Mesendoderm (in vitro differentiated cells): ENCODE measurements at regions not wholly inside any gene's neighbourhood (a gene's known extent, or its start where the extent isn't known, plus 50 kb on each side); places are given as distances from the start of the nearest gene placed in this dataset.
A peak's percentile ranks its signal among the peaks of the same experiment; 100 is the strongest.

ENCODE experiments used
- DNase-seq: peaks from one replicate; pipeline ENCODE4 v3.0.0; 2013
- H2AK5ac ChIP-seq: 2 replicates; pipeline ENCODE4 v1.6.1; 2013; ENCODE audit warnings: low read length, inconsistent platforms
- H2BK120ac ChIP-seq: 2 replicates; pipeline ENCODE4 v1.6.1; 2013; ENCODE audit warnings: low read depth, mild to moderate bottlenecking, low read length, moderate library complexity, mixed read lengths
- H2BK15ac ChIP-seq: replicated peaks from 2 replicates; pipeline ENCODE4 v1.6.1; 2013; ENCODE audit warnings: low read depth, mild to moderate bottlenecking, moderate library complexity
- H2BK5ac ChIP-seq: 2 replicates; pipeline ENCODE4 v1.6.1; 2013; ENCODE audit warnings: low read length, inconsistent platforms
- H3K18ac ChIP-seq: 2 replicates; pipeline ENCODE4 v1.6.1; 2013; ENCODE audit warnings: mild to moderate bottlenecking, low read length, mixed read lengths
- H3K23ac ChIP-seq: one replicate; pipeline ENCODE4 v1.6.1; 2013; ENCODE audit warnings: low read length
- H3K27ac ChIP-seq: 2 replicates; pipeline ENCODE4 v1.5.1; 2013; ENCODE audit warnings: low read depth, mild to moderate bottlenecking, inconsistent platforms, low read length, moderate library complexity
- H3K27me3 ChIP-seq: 2 replicates; pipeline ENCODE4 v1.6.1; 2013; ENCODE audit warnings: low read length, control low read depth, mild to moderate bottlenecking, inconsistent platforms; ENCODE audit not compliant: insufficient read depth, poor library complexity
- H3K36me3 ChIP-seq: 2 replicates; pipeline ENCODE4 v1.6.1; 2013; ENCODE audit warnings: low read length, inconsistent platforms; ENCODE audit not compliant: control insufficient read depth, insufficient read depth
- H3K4ac ChIP-seq: one replicate; pipeline ENCODE4 v1.6.1; 2013; ENCODE audit warnings: low read depth, mild to moderate bottlenecking, low read length, moderate library complexity
- H3K4me1 ChIP-seq: 2 replicates; pipeline ENCODE4 v1.6.1; 2013; ENCODE audit warnings: low read depth, low read length, inconsistent platforms; ENCODE audit not compliant: control insufficient read depth
- H3K4me2 ChIP-seq: 2 replicates; pipeline ENCODE4 v1.6.1; 2013; ENCODE audit warnings: low read length
- H3K4me3 ChIP-seq: 2 replicates; pipeline ENCODE4 v1.5.1; 2013; ENCODE audit warnings: mild to moderate bottlenecking, low read length
- H3K56ac ChIP-seq: one replicate; pipeline ENCODE4 v1.6.1; 2013; ENCODE audit warnings: low read length
- H3K79me1 ChIP-seq: 2 replicates; pipeline ENCODE4 v1.6.1; 2013; ENCODE audit warnings: low read length, inconsistent platforms
- H3K79me2 ChIP-seq: 2 replicates; pipeline ENCODE4 v1.6.1; 2013; ENCODE audit warnings: mild to moderate bottlenecking, low read length; ENCODE audit not compliant: control insufficient read depth, insufficient read depth
- H3K9ac ChIP-seq: 2 replicates; pipeline ENCODE4 v1.6.1; 2013; ENCODE audit warnings: low read length, inconsistent platforms
- H4K5ac ChIP-seq: one replicate; pipeline ENCODE4 v1.6.1; 2013; ENCODE audit warnings: low read length
- H4K8ac ChIP-seq: one replicate; pipeline ENCODE4 v1.6.1; 2013; ENCODE audit warnings: low read depth, mild to moderate bottlenecking, control low read depth, low read length, moderate library complexity
- WGBS: extraction: QIAGEN DNeasy Blood & Tissue Kit; methylation state at CpG from one replicate; pipeline ENCODE4 v1.1.7; 2013; ENCODE audit warnings: low lambda C conversion rate, missing lambda C conversion rate; ENCODE audit not compliant: insufficient coverage; ENCODE audit errors: extremely low coverage; 5-methylcytosine and 5-hydroxymethylcytosine counted together

DNA sequence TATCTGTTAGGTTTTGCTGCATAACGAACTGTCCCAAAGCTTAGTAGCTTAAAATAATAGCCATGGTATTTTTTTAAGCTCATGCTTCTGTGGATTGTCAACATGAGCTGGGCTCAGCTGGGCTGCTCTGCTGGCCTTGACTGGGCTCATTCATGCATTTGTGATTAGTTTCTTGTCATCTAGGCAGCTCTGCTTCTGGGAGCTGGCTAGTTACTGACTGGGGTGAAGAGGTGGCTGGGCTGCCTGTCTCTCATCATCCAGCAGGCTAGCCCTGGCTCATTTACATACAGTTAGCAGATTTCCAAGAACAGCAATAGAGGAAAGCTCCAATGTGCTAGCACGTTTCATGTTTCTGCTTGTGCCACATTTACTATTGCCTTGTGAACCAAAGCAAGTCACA, 165.1 kb upstream of the PCSK2 start:
- Histone ChIP-seq H3K4ac (no peak overlapping the region), H2AK5ac (no peak overlapping the region), H3K4me2 (no peak overlapping the region), H2BK5ac (peak overlapping the region; percentile 86), H3K79me1 (no peaks in the 10 kb centered on the region), H3K79me2 (no peaks in the 10 kb centered on the region), H3K56ac (no peak overlapping the region), H4K5ac (no peak overlapping the region), H3K9ac (no peak overlapping the region), H3K23ac (no peak overlapping the region), H2BK120ac (no peak overlapping the region), H3K36me3 (no peaks in the 10 kb centered on the region), H2BK15ac (no peak overlapping the region), H3K27me3 (no peaks in the 10 kb centered on the region), H4K8ac (no peak overlapping the region), H3K18ac (no peak overlapping the region), H3K4me3 (no peak overlapping the region), H3K27ac (peak overlapping the region; percentile 77), H3K4me1 (peaks cover 8% of the 10 kb centered on the region)
- no CpG with 5 or more reads among the region's 2 CpGs for WGBS
- DNase-seq: peak; percentile 80

DNA sequence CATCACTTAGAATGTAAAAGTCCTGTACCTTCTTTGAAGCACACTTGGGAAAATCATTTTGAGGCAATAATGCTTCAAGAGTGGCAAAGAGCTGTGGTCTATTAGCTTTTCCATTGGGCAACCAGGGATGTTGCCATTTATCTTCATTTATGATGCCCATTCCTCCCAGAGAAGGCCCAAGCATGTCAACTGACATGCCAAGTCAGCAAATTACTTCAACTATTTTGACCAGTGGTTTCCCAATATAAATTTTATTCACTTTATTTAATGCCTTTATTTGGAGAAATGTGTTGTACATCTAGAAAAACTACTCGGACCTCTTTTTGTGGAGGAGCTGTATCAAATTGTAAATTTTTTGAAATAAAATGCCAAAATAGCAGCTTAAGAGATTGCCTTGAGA, 164.1 kb upstream of the PCSK2 start:
- Histone ChIP-seq H3K79me1 (no peaks in the 10 kb centered on the region), H3K18ac (no peak overlapping the region), H3K27ac (no peak overlapping the region), H3K23ac (no peak overlapping the region), H3K4me1 (peaks cover 12% of the 10 kb centered on the region), H4K5ac (no peak overlapping the region), H3K36me3 (no peaks in the 10 kb centered on the region), H3K27me3 (no peaks in the 10 kb centered on the region), H3K56ac (no peak overlapping the region), H3K9ac (no peak overlapping the region), H2BK5ac (no peak overlapping the region), H4K8ac (no peak overlapping the region), H2BK15ac (no peak overlapping the region), H3K4me3 (no peak overlapping the region), H3K79me2 (no peaks in the 10 kb centered on the region), H3K4me2 (no peak overlapping the region), H2BK120ac (no peak overlapping the region), H2AK5ac (no peak overlapping the region), H3K4ac (no peak overlapping the region)
- no CpG with 5 or more reads among the region's 1 CpG for WGBS
- DNase-seq: no peak

- peaks cover 8% of the 10 kb centered on the region for H3K4me1 ChIP-seq
- no peak overlapping the region for H3K56ac ChIP-seq
- H3K9ac ChIP-seq: no peak overlapping the region
- H3K79me1 ChIP-seq: no peaks in the 10 kb centered on the region
- no peaks in the 10 kb centered on the region for H3K27me3 ChIP-seq
- no peak overlapping the region for H2BK15ac ChIP-seq
- no peaks in the 10 kb centered on the region for H3K79me2 ChIP-seq
- no peak overlapping the region for H4K8ac ChIP-seq
- H3K4me2 ChIP-seq: no peak overlapping the region
- no peak overlapping the region for H3K4ac ChIP-seq
- H4K5ac ChIP-seq: no peak overlapping the region
- H2BK120ac ChIP-seq: peak overlapping the region; percentile 66
- DNase-seq: peak; percentile 87
- H3K4me3 ChIP-seq: no peak overlapping the region
- WGBS: no CpG with 5 or more reads among the region's 3 CpGs
- H3K27ac ChIP-seq: peak overlapping the region; percentile 58
- H2AK5ac ChIP-seq: no peak overlapping the region
- peak overlapping the region; percentile 12 for H2BK5ac ChIP-seq
- no peak overlapping the region for H3K23ac ChIP-seq
- peak overlapping the region; percentile 69 for H3K18ac ChIP-seq
- no peaks in the 10 kb centered on the region for H3K36me3 ChIP-seq
These were observed 159.9 kb upstream of the PCSK2 start for GRCh38 chr20:17066902-17067301.

GRCh38 chr20:17068084-17068711, 158.6 kb upstream of the PCSK2 start:
- DNase-seq: no peak
- Histone ChIP-seq H3K18ac (peak overlapping the region; percentile 46), H2AK5ac (no peak overlapping the region), H3K27me3 (no peaks in the 10 kb centered on the region), H3K27ac (peak overlapping the region; percentile 87), H2BK5ac (peak overlapping the region; percentile 33), H3K36me3 (no peaks in the 10 kb centered on the region), H3K56ac (no peak overlapping the region), H3K79me1 (no peaks in the 10 kb centered on the region), H2BK120ac (no peak overlapping the region), H4K8ac (no peak overlapping the region), H3K4me2 (no peak overlapping the region), H3K4me1 (peaks cover 7% of the 10 kb centered on the region), H3K9ac (no peak overlapping the region), H2BK15ac (peak overlapping the region; percentile 97), H3K79me2 (no peaks in the 10 kb centered on the region), H4K5ac (no peak overlapping the region), H3K4me3 (no peak overlapping the region), H3K23ac (no peak overlapping the region), H3K4ac (peak overlapping the region; percentile 7)
- WGBS: no CpG with 5 or more reads among the region's 4 CpGs

DNA sequence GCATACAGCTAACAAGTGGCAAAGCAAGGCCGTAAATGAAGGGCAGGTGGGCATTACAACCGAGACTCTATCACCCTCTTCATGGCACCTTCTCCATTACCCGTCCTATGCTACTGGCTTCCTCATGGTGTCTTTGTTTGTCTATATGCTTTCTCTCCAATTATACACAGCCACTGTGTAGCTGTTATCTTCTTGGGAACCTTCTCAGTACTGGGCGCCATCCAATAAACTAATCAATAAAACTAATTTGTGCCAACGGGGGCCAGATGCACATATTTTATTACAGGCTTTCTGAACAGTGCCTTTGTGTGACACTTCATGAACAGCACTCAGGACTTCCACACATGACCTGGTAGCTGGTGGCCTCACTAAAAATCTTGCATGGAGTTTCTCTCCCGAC, 149.8 kb upstream of the PCSK2 start:
- Histone ChIP-seq H3K79me1 (no peaks in the 10 kb centered on the region), H3K4me3 (no peak overlapping the region), H3K4me2 (no peak overlapping the region), H3K56ac (no peak overlapping the region), H3K79me2 (no peaks in the 10 kb centered on the region), H2BK120ac (no peak overlapping the region), H2BK15ac (no peak overlapping the region), H2BK5ac (no peak overlapping the region), H3K4me1 (no peaks in the 10 kb centered on the region), H3K9ac (no peak overlapping the region), H3K27me3 (no peaks in the 10 kb centered on the region), H4K5ac (no peak overlapping the region), H2AK5ac (no peak overlapping the region), H3K27ac (no peak overlapping the region), H3K36me3 (no peaks in the 10 kb centered on the region), H3K23ac (no peak overlapping the region), H3K18ac (no peak overlapping the region), H4K8ac (no peak overlapping the region), H3K4ac (no peak overlapping the region)
- no peak for DNase-seq
- WGBS: no CpG with 5 or more reads among the region's 6 CpGs

DNA sequence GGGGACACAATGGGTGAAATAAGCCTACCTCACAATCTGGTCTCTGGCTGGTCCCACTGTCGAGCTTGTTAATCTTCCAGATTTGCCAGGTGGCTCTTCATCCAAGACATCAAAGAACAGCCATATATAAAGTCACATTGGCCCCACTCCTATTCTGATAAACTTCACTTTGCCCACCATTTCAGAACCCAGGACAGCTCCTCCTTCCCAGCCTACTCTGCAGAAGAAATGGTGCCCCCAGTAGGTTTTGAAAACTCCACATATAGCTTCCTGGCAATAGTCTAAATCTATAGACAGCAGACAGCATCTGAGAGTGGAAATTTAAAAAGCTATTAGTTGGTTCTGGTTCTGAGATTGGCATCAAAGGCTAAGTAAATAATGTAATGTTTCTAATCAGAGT, 143.1 kb upstream of the PCSK2 start:
- Histone ChIP-seq H3K27ac (no peak overlapping the region), H3K4ac (no peak overlapping the region), H3K27me3 (no peaks in the 10 kb centered on the region), H3K23ac (no peak overlapping the region), H3K79me1 (no peaks in the 10 kb centered on the region), H3K18ac (no peak overlapping the region), H3K36me3 (no peaks in the 10 kb centered on the region), H3K4me3 (no peak overlapping the region), H3K56ac (no peak overlapping the region), H2BK5ac (no peak overlapping the region), H2BK15ac (no peak overlapping the region), H4K8ac (no peak overlapping the region), H3K4me2 (no peak overlapping the region), H3K4me1 (no peaks in the 10 kb centered on the region), H3K79me2 (no peaks in the 10 kb centered on the region), H3K9ac (no peak overlapping the region), H2AK5ac (no peak overlapping the region), H4K5ac (no peak overlapping the region), H2BK120ac (no peak overlapping the region)
- WGBS: no CpG with 5 or more reads among the region's 1 CpG
- peak; percentile 67 for DNase-seq
